Myocyte (in vitro differentiated cells): ENCODE measurements at regions not wholly inside any gene's neighbourhood (a gene's known extent, or its start where the extent isn't known, plus 50 kb on each side); places are given as distances from the start of the nearest gene placed in this dataset.
A peak's percentile ranks its signal among the peaks of the same experiment; 100 is the strongest.

Experiments
- DNase-seq: peaks from one replicate; pipeline ENCODE4 v3.0.0-alpha.2; 2012; ENCODE audit warnings: low read depth

DNA sequence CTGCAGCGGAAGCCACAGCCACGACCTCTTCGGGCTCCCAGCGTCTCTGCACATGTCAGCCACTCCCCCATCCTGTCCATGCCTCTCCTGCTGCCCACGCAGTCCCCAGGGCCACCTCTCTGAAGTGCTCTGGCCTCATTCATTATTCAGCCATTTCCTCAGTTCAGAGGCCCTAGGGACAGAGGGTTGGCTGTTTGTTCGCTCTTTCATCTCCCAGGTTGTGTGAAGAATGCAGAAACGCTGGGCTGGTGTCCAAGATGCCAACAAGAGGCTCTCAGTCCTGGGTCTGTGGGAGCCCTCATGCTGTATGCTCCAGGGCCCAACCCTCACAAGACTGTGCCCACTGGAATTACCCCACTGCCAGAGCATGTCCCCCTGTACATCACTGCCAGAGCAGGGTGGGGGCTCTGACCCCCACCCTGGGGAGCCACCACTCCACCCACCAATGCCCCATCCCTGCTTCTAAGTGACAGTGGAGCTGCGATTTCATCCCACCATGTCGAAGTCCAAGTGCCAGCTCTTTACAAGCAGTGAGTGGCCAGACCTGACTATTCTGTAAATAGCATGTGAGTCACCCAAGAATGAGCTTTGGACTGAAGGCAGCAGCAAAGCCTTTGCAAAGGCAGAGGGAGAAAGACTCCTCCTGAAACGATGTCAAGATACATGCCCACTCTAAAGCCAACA is 209.6 kb downstream of the BUD13 start:
- peak; percentile 36 for DNase-seq

DNA sequence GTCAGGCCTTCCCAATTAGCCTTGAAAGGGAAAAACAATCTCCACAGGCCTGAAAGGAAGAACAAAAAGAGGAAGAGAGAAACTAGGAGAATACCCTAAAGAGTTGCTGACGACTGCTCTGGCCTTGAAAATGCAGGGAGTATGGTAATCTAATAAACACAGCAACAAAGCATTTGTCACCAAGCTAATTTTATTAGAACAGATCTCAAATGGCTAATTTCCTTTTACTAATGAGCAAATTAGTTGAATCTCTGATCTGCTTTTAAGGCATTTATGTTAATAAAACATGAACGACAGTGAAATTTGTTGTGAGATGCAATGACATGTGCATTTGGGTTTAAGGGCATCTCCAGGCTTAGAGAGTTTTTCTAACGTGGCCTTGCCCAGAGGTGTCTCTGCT is 212.2 kb downstream of the BUD13 start:
- no peak for DNase-seq

DNA sequence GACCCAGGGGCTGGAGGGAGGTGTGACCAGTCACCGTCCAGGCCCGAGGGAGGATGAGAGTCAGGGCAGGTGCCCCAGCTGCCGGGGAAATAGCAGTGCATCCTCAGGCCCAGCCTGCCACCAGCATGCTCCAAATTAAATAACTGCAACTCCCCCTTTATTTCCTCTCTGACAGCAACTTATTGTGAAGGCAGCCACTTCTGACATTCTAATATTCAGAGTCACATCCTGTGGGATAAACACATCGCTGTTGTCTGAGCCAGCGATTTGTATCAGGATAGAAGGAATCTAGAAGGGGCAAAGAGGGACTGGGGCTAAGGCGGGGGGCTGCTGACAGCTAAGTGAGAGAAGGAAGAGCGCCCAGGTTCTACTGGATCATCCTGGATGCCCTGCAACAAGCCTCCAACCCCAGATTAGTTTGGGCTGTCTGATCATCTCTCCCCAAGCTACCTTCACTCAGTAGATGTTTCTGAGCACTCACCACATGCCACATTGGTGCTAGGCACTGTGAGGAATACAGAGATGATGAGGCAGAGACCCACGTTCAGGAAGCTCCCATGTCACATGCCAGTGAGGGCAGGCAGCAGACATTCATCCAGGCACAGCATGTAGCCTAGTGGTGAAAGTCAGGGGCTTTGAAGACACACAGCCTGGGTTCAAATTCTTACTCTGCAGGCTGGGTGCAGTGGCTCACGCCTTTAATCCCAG is 214.1 kb downstream of the BUD13 start:
- DNase-seq: no peak

DNA sequence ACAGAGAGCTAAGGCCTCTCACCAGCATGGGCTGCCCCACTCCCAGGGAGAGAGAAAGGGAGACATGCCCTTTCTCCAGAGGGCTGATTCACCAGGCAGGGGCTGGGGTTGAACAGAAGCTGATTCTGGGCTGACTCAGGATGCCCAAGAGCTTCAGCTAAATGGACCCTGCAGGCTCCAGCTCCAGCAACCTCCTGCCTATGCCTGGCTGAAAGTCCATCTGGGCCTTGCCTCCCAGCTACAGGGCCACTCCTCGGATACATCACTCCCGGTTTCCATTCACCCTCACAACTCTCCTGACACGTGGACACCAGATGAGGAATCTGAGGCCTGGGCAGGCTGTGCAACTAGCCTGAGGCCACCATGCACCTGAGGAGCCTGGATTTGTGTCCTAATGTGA is 215.5 kb downstream of the BUD13 start:
- DNase-seq: no peak

DNA sequence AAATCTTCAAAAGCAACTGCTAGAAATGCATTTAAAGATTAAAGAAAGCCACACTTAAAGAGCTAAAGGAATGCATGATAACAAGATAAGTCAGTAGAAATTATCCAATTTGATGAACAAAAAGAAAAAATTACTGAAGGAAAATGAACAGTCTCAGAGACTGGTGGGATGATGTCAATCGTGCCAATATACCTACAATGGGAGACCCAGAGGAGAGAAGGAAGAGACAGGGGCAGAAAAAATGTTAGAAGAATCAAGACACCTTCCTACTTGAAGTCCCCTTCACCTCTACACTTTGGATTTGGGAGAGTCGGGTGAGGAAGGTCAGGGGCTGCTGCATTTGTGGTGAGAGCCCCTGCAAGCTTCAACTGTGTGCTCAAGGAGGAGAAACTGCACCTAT is 216.3 kb downstream of the BUD13 start:
- DNase-seq: no peak

DNA sequence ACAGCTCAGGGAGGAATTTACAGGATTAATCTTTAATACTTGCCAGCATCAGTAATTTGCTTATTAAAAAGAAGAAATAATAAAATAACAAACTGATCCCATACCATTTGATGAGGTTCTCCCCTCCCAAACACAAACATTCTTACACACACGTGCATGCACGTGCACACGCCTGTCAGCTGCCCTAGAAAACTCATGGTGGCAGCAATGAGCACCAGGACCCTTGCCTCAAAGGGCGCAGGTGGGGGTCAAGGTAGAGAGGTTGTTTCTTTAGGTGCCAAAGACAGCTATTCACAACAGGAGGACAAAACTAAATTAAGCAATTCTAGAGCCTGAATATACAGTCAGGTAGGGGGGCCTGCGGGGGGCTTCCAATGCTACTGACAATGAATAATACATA is 219.3 kb downstream of the BUD13 start:
- DNase-seq: no peak

DNA sequence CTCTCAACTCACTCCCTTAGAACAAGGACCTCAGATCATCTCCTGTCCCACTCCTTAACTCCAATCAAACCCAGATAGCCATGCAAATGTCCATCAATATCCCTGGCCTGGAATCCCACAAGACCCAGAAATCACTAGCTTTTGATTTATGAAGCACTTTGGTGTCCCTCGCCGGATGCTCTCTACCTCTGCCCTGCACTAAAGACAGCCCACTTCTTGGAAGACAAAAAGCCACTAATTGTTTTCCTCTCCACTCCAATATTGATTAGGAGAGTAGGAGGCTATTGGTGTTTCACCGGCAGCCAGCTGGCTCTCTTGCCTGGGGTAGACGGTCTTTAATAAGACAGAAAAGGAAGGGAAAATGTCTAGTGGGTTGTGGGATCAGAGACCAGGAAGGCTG is 221.2 kb downstream of the BUD13 start:
- DNase-seq: no peak

DNA sequence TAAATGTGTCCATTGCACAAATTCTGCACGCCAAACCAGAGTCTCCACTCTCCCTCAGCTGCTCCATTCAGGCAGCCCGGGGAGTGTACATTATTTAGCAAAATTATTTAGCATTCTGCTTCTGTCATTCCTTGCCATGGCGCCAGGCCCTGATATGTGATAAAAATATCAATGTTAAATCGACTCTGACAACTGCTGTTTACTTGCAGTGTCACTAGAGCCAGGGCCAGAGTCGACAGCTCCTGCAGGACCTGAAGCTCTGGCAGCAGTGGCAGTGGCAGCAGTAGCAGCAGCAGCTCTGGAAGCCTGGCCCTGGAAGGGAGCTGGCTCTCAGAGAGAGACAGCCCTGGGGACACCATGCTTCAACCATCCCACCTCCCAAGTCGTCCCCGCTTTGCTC is 224.5 kb downstream of the BUD13 start:
- no peak for DNase-seq

DNA sequence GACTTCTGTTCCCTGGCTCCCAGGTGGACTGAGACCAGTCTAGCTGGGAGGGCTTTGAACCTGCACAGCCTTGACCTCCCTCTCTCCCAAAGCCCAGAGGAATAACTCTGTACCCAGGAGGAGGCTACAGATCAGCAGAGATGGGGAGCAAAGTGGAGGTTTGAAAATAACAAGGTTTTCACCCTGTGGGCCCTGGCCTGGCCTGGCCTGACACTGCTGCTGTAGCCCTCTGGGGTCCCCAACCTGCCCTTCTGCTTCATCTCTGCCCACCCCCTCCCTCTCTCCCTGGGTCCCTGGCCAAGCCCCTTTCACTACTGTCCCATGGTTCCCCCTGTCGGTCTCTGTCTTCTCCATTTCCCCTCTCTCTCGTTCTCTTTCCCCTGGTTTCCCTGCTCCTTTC is 225.2 kb downstream of the BUD13 start:
- DNase-seq: no peak

DNA sequence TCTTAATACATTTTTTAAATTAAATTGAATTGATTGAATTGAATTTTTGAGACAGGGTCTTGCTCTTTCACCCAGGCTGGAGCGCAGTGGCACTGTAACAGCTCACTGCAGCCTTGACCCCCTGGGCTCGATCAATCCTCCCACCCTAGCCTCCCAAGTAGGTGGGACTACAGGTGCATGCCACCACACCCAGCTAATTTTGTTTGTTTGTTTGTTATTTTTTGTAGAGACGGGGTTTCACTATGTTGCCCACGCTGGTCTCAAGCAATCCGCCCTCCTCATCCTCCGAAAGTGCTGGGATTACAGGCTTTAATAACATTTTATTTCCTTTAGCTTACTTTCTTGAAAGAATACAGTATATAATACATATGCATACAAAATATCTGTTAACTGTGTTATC is 226.9 kb downstream of the BUD13 start:
- DNase-seq: no peak

DNA sequence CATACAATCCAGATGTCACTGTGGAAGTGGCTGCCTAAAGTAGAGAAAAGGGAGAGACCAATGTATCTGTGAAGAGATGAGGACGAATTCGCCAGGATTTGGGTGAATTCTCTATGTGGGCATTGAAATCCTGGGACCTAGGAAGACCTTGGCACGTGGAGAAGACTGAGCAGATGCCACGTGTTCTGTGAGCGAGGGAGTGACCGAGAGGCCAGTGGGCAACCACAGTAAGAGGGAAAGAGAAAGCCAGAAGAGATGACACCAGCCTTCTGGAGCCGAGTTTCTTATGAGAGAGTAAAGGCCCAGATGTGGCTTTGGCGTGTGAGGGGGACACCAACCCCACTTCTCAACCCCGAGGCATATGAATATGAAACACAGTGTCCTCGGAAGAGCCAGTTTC is 228.1 kb downstream of the BUD13 start:
- DNase-seq: no peak

DNA sequence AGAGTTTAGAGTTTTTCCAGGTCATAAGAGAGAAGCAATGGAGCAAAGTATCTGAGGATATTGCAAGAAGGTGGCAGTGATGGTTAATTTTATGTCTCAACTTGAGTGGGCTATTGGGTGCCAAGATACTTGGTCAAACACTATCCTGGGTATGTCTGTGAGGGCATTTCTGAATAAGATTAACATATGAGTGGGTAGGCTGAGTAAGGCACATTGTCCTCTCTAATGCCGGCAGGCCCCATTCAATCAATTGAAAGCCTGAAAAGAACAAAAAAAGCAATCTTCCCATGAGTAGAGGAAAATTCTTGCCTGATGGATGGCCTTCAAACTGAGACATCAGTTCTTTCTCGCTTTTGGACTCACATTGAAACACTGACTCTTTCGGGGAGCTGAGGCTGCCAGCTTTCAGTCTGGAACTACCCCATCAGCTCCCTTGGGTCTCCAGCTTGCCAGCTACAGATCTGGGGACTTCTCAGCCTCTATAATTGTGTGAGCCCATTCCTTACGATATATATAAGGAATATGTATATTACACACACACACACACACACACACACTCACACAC is 228.8 kb downstream of the BUD13 start:
- DNase-seq: no peak

DNA sequence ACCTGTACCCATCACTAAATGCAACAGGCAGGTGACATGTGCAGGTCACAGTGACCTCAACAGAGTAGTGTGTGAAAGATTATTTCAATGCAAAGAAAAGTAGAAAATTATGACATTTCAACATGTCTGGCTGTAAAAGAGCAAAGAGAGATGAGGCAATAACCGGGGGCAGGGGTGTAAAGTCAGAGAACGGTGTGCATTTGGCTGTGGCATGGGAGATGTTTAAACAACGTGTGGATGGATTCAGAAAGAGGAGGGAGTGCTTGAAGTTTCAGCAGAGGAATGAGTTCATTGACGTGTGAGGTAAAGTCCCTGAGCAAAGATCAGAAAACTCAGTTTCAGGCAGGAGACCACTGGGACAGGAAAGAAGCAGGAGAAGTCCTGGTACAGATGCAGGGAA is 229.7 kb downstream of the BUD13 start:
- no peak for DNase-seq

DNA sequence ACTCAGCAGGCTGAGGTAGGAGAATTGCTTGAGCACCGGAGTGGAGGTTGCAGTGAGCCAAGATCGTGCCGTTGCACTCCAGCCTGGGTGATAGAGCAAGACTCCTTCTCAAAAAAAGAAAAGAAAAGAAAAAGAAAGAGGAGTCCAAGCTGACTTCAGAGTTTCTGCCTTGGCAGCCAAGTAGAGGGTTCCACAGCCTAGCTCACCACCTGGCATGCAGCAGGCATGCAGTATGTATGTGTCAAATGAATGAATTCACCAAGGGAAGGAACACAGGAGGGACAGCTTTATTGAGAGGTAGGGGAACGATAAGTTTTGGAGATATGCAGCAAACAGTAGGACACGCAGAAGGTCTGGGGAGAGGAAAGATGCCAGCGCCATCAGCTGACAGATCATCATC is 230.4 kb downstream of the BUD13 start:
- no peak for DNase-seq

DNA sequence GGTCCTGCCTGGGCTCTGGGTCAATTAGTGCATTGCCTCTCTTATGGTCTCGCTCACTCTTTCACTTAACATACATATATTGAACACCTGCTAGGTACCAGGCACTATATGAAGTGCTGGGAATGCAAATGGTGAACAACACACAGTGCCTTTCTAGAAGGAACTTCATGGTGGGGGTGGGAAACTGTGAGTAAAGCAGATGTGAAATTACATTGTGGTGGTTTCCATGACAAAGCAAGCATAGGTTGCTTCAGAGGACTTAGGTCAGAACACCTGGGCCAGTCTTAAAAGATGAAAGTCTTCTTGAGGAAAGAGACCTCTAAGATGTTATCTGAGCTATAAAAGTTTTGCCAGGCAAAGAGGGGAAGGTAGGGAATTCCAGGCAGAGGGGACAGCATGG is 231.3 kb downstream of the BUD13 start:
- no peak for DNase-seq

DNA sequence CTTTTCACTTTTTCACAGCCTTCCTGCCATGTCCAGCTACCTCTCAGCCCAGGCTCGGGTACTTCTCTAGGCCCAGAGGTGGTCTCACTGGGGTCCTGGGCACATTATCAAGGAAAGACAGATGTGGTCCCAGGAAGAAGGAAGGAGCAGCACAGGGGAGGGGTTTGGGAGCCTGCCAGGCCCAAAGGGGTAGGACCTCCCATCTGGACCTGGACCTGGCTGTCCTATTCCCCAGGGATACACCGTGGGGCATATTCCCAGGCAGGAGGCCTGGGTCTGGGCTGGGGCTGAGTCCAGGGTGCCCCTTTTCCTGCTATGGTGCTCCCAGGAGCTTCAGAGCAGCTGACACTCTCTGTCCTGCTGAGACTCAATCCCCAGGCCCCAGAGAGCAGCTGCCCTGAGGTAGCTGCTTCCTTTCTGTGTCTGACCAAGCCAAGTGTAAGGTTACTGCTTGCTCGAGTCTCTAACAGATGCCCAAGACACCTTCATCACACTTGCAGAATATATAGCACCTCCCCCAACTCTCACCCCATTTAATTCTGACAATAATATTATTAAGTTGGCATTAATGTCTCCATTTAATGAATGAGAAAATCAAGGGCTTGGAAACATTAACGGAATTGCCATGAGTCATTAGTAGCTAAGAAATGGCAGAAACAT is 232.0 kb downstream of the BUD13 start:
- DNase-seq: no peak

DNA sequence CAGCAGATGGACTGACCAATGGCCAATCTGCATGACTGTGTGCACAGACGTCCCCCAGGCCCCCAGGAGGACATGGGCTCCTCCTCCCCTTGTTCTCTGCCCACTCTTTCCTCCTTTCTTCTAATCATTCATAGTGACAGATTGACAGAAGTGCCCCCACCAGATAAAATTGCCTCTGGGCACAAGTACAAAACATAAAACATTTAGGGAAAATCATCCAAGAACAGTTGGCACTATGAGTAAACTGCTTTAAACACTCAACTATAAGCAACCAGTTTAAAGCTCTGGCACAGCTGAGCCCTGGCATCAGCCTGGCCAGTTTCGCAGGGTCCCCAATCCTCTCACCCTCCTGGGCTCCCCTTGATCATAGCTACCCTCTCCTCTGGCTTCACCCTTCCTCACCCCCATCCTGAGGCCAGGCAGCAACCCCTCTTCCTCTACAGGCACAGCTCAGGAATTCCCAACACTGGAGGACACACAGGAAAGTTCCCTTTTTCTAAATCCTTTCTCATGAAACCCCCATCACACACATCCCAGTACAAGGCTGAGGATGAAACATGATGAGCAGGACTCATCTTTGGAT is 232.9 kb downstream of the BUD13 start:
- DNase-seq: no peak

DNA sequence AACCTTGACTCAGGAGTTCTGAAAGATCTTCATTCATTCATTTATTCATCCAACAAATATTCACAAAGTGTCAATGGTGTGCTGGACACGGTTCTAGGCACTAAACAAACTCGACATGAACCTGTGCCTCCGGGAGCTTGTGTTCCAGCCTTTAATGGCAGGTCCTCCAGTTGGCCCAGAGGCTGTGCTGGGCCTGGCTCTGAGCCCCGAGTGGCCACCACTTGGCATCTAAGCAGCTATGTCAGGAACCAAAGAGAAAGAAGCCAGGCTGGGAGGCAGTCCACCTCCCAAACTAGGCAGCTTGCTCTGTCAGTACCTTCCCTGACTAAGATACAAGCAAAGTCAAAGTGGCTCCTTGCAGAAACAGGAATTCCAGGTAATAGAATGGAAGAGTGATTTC is 233.6 kb downstream of the BUD13 start:
- DNase-seq: no peak

DNA sequence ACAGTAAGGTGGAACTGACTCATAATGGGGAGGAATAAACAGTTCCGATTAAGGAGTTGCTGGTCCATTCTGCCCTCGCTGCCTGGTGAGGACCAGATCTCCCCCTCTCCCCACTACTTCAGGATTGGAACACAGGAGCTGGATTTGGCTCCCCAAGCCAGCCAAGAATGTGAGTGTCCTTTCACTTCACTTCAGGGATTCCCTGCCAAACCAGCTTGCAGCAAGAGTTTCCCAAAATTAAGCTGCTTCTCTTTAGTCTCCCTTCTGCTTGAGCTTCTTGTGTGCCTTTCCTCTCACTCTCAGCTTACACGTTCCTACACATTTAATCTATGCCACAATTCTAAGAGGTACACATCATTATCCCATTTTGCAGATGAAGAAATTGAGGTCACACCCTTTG is 234.1 kb downstream of the BUD13 start:
- DNase-seq: no peak

DNA sequence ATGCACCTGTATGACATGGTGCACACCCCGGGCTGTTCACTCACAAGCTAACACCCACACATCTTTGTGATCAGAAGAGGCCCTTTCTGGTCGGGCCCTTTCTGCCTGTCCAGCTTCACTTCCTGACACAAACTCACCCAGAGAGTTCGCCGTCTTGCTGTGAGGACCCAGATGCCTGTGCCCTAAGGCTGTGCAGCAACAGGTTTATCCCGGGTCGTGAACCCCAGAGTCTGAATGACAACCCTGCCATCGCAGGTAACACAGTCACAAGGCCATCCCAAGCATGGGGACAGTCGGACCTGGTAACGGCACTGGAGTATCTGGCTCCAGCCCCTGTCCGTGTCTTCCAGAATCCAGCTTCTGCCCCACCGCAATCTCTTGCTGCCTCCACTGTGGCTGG is 235.1 kb downstream of the BUD13 start:
- DNase-seq: no peak

DNA sequence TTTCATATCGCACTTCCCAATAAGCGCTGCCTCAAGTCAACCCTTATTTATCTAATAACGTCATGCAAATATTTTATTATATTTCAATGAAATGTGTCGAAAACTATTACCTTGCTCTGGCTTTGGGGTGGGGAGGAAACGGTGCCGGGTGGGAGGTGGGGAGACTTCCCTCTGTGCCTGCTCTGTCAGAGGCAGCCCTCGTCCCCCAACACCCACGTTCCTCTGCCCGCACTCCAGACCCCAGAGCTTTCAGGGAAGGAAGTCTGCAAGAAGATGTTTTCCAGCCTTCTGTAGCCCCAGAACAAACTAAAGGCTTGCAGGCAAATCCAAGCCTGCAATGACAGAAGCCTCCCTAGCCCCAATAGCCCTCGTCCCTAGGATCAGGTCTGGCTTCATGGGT is 235.7 kb downstream of the BUD13 start:
- DNase-seq: no peak

DNA sequence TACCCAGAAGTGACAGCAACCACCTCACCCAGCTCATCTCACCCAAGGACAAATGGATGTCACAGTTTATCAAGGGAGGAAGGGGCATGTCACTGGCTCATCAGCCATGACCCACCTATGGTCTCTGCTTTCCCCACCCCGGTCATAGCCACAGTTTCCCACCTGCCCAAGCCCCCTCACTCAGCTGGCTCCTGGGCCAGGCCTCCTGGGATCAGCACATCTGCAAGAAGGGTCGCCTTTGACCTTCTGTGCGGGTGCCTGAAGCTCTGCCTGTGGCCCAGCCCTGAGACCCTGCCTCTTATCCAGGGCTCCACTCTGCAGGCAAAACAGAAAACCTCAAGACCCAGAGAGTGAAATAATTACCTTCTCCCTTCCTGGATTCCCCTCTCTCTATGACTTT is 236.4 kb downstream of the BUD13 start:
- no peak for DNase-seq
